Islet of Langerhans (tissue), 1 donor: ENCODE measurements at regions not wholly inside any gene's neighbourhood (a gene's known extent, or its start where the extent isn't known, plus 50 kb on each side); places are given as distances from the start of the nearest gene placed in this dataset.
"Not testable (repeated sequence)": the region's sequence is repeated elsewhere in the genome, so short reads cannot be mapped to it uniquely, and the experiment has no call there.

ENCODE experiments used
- FAIRE-seq: peaks from one replicate; lab custom pipeline; 2011; peaks lifted over from hg19 to GRCh38; lab: Jason Lieb, UNC

- FAIRE-seq, result no peak
Observed at GRCh38 chr6:137712587-137712986, 154.5 kb upstream of the TNFAIP3 start.

DNA sequence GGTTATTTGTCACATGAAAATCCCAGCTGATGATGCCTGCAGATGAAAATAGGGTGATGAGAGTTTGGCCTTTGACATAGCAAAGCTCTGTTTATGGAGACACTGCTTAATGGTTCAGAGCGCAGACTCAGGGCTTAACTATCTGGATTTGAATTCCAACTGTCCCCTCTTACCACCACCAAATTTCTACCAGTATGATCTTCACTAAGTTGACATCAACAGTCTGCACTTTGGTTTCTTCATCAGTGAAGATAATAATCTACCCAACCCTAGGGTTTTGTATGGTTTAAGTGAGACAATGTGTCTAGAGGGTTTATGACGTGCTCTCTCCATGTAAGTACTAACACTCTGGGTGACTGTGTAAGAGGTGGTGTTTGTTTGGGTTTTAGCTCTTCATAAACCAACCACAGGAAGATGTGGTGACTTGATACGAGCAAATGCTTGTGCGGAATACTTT, 151.4 kb upstream of the TNFAIP3 start:
- no peak for FAIRE-seq

DNA sequence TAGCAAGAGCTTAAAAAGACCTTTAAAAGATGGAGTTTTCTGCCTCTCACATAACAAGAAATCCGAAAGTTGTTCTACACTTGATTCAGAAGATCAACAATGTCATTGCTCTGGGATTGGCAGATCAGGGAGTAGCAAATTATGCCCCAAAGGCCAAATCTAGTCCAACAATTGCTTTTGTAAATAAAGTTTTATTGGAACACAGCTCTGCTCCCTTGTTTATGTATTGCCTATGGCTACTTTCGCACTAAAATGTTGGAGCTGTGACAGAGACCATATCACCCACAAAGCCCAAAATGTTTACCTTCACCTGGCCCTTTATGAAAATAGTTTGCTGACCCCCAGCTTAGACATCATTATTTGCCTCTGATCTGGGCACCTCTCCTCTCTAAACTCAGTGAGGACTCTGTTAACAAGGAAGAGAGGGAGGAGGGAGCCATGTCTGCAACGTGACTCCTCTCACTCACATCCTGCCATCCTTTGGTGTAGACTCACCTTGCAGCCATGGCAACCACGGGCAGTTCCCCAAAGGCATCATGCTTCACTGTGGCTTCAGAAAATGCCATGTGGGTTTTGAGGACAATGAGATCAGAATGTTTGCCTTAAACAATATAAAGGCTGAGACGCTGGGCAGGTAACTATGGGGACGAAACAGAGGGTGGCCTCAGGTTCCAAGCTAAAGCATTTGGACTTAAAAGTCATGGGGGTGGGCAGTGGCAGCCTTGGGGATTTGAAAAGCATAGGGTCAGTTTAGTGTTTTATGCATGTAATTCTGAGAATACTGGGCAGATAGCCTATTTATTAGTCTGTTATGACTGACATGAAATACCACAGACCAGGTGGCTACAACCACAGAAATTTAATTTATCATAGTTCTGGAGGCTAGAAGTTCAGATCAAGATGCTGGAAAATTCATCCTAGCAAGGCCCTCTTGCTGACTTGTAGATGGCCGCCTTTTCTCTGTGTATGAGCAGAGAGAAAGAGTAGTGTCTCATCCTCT, 149.7 kb upstream of the TNFAIP3 start:
- no peak for FAIRE-seq

- FAIRE-seq, result not testable (repeated sequence)
Observed at GRCh38 chr6:137718903-137719302, 148.2 kb upstream of the TNFAIP3 start.

- FAIRE-seq, result no peak
Observed at GRCh38 chr6:137722749-137723272, 144.2 kb upstream of the TNFAIP3 start.

DNA sequence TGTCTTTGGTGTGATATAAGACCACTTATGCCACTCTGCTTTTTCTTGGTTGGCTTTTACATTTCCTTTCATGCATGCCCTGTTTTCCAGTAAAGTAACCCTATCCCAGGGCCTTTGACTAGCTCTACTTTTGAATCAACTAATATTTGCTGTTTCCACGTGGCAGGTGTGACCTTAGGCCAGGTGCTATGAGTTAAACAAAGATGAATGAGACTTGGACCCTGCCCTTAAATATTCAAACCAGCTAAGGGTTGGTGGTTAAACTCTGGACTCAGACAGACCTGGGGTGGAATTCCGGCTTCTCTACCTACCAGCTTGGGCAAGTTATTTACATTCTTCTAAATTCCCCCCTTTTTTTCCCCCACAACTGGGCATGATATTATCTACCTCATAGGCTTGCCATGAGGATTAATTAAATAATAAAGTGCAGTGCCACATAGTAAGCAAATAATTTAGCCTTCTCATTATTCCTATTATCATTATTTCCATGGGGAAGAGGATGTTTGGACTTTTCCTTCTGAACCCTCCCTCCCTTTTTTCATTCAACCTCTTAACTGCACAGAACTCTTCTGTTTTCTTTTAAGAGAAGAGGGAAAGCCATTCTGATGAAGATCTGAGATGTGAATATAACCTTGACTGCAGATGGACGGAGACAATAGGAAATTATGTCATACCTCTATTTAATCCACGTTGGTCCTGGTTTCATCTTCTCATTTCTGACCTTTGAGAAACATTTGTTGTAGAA, 143.6 kb upstream of the TNFAIP3 start:
- FAIRE-seq, result no peak

GRCh38 chr6:137724018-137724403, 143.0 kb upstream of the TNFAIP3 start:
- no peak for FAIRE-seq

- no peak for FAIRE-seq
Observed at GRCh38 chr6:137724495-137725211, 142.4 kb upstream of the TNFAIP3 start.

DNA sequence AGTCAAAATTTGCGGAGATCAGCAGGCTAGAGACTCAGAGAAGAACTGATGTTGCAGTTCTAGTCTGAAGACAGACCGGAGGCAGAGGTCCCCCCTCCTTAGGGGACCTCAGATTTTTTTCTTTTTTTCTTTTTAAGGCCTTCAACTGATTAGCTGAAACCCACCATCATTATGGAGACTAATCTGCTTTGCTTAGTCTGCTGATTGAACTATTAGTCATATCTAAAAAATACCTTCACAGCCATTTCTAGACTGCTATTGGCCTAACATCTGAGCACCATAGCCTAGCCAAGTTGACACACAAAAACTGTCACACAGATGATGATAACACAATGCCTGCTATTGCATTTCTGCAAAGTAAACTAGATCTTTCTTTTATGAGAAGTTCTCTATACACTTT, 141.1 kb upstream of the TNFAIP3 start:
- no peak for FAIRE-seq

GRCh38 chr6:137726582-137726981, 140.5 kb upstream of the TNFAIP3 start:
- FAIRE-seq, result no peak

DNA sequence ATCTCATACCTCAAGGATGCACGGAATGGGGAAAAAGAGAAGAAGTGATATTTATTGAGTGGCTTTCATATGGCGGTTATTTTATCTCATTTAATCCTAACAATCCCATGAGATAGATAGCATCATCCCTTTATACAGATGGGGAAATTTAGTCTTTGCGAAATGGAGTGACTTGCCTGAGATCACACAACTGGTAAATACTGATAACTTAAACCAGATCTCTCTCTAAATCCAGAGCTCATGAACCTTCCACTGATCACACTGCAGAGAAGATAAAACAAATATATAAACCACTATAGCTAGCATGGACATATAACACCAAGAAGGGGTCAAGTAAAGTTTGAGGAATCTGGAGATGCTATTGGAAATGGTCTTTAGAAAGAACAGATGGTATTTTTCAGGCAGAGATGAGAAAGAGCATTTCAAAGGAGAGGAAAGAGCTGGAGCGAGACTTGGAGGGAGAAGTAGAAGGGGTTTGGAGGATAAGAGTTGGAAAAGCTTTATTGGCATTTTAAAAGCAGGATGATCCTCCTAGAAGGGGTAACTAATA, 139.8 kb upstream of the TNFAIP3 start:
- FAIRE-seq, result no peak

- FAIRE-seq, result no peak
Observed at GRCh38 chr6:137728386-137729349, 138.4 kb upstream of the TNFAIP3 start.

- FAIRE-seq, result no peak
Observed at GRCh38 chr6:137729866-137730629, 137.0 kb upstream of the TNFAIP3 start.

GRCh38 chr6:137731600-137731959, 135.5 kb upstream of the TNFAIP3 start:
- no peak for FAIRE-seq

DNA sequence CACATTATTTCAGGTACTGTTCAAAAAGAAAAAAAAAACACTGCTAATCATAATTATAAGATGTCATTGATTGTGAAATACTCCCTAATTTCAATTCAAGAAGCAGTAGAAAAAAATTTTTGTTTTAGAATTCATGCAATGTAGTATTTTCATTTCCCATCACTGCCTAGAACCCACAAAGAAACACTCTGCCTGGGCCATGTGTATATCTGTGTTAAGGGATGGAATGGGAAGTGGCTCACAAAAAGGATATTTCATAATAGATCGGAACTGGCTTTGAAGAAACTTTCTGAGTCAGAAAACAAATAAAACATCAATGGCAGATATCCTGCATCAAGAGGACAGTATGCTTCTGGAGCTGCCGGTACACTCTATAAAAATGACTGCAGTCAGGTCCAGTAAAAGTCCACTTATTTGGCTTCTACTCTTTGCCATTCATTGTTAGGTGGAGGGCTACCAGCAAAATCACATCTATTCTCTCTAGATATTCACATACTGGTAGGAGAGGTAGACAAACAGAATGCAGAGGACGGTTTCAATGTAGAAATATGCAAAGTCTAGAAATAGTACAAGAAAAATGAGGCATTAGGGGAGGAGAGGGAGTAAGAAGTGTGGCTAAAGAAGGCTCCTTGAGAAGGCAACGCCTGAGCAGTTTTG, 135.0 kb upstream of the TNFAIP3 start:
- no peak for FAIRE-seq

DNA sequence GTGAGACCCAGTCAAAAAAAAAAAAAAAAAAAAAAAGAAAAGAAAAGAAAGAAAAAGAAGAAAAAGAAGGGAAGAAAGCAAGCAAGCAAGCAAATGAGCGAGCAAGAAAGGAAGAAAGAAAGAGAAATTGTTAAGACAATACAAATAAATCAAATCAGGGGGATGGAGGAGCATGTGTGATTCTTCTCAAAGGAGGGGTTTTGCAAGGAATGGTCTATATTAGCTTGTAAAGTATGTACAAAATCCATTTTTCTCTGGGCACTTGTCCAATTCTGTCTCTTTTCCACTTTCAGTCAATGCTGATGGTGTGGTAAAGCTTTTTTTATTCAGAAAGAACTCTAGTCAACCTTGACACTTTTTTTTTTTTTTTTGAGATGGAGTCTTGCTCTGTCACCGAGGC, 133.7 kb upstream of the TNFAIP3 start:
- no peak for FAIRE-seq

DNA sequence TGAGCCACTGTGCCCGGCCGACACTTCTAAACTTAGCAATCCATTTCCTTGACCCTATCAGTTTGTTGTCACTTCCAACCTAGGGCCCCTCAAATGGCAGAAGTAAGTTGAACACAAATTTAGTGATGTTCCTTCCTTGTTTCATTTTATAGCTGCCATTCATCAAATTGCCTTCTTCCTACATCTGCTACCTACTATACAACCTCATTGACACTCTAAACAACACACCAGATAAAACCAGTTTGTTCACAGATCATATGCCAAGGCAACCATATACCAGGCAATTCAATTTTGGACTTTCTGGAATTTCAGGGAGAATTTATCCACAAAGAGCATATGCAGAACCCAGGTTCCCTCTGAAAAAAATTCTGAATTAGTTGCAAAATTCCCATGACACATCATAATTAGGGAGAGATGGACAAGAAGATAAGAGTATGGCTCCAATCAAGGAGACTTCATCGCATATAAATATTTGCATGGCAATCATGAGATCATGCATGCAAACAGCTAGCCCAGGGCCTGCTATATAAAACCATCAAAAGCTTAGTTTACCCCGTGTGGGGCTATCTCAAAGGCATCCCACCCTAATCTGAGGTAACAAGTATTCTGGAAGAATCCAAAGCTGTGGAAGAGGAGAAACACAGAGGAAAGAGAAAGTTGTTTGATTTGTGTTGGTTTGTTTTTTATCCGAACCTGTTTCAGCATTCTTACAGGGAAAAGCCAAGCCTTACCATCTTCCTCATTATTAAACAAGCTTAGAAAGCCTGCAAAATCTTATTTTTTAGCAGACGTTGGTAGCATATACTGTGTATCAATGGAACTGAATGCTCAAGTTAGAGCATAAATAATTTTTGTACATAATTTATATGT, 132.8 kb upstream of the TNFAIP3 start:
- no peak for FAIRE-seq

GRCh38 chr6:137734875-137735182, 132.2 kb upstream of the TNFAIP3 start:
- no peak for FAIRE-seq
